ENCODE measurements at regions not wholly inside any gene's neighbourhood (a gene's known extent, or its start where the extent isn't known, plus 50 kb on each side); places are given as distances from the start of the nearest gene placed in this dataset.

- no peak for DNase-seq (ENCODE audit: low read depth, low spot score)
Observed at GRCh38 chr2:128380061-128380889, 61.6 kb upstream of the HS6ST1 start.

GRCh38 chr2:128380961-128381938 lies 62.6 kb upstream of the HS6ST1 start:
- DNase-seq (ENCODE audit: low read depth, low spot score), result no peak

- no peak for DNase-seq (ENCODE audit: low read depth, low spot score)
Observed at GRCh38 chr2:128384446-128384845, 65.8 kb upstream of the HS6ST1 start.

GRCh38 chr2:128384956-128385355 lies 66.3 kb upstream of the HS6ST1 start:
- DNase-seq (ENCODE audit: low read depth, low spot score), result no peak

- no peak for DNase-seq (ENCODE audit: low read depth, low spot score)
Observed at GRCh38 chr2:128385365-128385764, 66.7 kb upstream of the HS6ST1 start.

- DNase-seq (ENCODE audit: low read depth, low spot score), result no peak
Observed at GRCh38 chr2:128386066-128386465, 67.4 kb upstream of the HS6ST1 start.

- no peak for DNase-seq (ENCODE audit: low read depth, low spot score)
Observed at GRCh38 chr2:128388499-128388941, 69.9 kb upstream of the HS6ST1 start.

GRCh38 chr2:128389388-128390086 lies 70.9 kb upstream of the HS6ST1 start:
- no peak for DNase-seq (ENCODE audit: low read depth, low spot score)

- no peak for DNase-seq (ENCODE audit: low read depth, low spot score)
Observed at GRCh38 chr2:128390256-128390990, 71.8 kb upstream of the HS6ST1 start.

GRCh38 chr2:128390991-128391630 lies 72.4 kb upstream of the HS6ST1 start:
- DNase-seq (ENCODE audit: low read depth, low spot score), result no peak

- no peak for DNase-seq (ENCODE audit: low read depth, low spot score)
Observed at GRCh38 chr2:128391679-128392078, 73.0 kb upstream of the HS6ST1 start.

- DNase-seq (ENCODE audit: low read depth, low spot score), result no peak
Observed at GRCh38 chr2:128392207-128392606, 73.5 kb upstream of the HS6ST1 start.

GRCh38 chr2:128394007-128394730 lies 75.5 kb upstream of the HS6ST1 start:
- no peak for DNase-seq (ENCODE audit: low read depth, low spot score)

GRCh38 chr2:128395196-128395595 lies 76.5 kb upstream of the HS6ST1 start:
- no peak for DNase-seq (ENCODE audit: low read depth, low spot score)

- no peak for DNase-seq (ENCODE audit: low read depth, low spot score)
Observed at GRCh38 chr2:128395640-128396499, 77.2 kb upstream of the HS6ST1 start.

GRCh38 chr2:128396500-128396891 lies 77.8 kb upstream of the HS6ST1 start:
- DNase-seq (ENCODE audit: low read depth, low spot score), result no peak

GRCh38 chr2:128396946-128397345 lies 78.3 kb upstream of the HS6ST1 start:
- DNase-seq (ENCODE audit: low read depth, low spot score), result no peak

- DNase-seq (ENCODE audit: low read depth, low spot score), result no peak
Observed at GRCh38 chr2:128399256-128399655, 80.6 kb upstream of the HS6ST1 start.

GRCh38 chr2:128399690-128400291 lies 81.1 kb upstream of the HS6ST1 start:
- DNase-seq (ENCODE audit: low read depth, low spot score), result no peak

Measured in smooth muscle cell of the brain vasculature (primary cell).